Testis (tissue), 2 donors: ENCODE measurements at regions not wholly inside any gene's neighbourhood (a gene's known extent, or its start where the extent isn't known, plus 50 kb on each side); places are given as distances from the start of the nearest gene placed in this dataset.

Experiments
- DNase-seq: peaks from one replicate; pipeline ENCODE4 v3.0.0-alpha.2; 2019
- H3K27ac ChIP-seq, 2 donors: fragments of 200-600 bp; sonication (generic); one replicate each; pipeline ENCODE4 v1.5.1; 2019
- H3K27me3 ChIP-seq: fragments of 200-600 bp; sonication (generic); one replicate; pipeline ENCODE4 v1.5.1; 2019
- H3K36me3 ChIP-seq: fragments of 200-600 bp; sonication (generic); one replicate; pipeline ENCODE4 v1.5.1; 2017; ENCODE audit warnings: low read depth; ENCODE audit errors: missing control alignments
- H3K4me1 ChIP-seq: fragments of 200-600 bp; sonication (generic); one replicate; pipeline ENCODE4 v1.5.1; 2019
- H3K4me3 ChIP-seq, 2 donors: fragments of 200-600 bp; sonication (generic); one replicate each; pipeline ENCODE4 v1.5.1; 2017 to 2019
- H3K9me3 ChIP-seq: fragments of 200-600 bp; sonication (generic); one replicate; pipeline ENCODE4 v1.5.1; 2017
- POLR2A ChIP-seq: fragments of 450-650 bp; IDR thresholded peaks from one replicate; pipeline ENCODE4 v1.6.1; 2017; ENCODE audit warnings: antibody characterized with exemption, mild to moderate bottlenecking, moderate library complexity
- WGBS, 2 donors: methylation state at CpG; one replicate each; pipeline ENCODE4 v1.1.5; 2018; 5-methylcytosine and 5-hydroxymethylcytosine counted together
- intact Hi-C: fragments of 100-400 bp; cut with DNase I; formaldehyde crosslinking; loops from one replicate; pipeline ENCODE4 v1.15.1; 2023; ENCODE audit warnings: low total_unique reads
- TF ChIP-seq, protein P1 (sequence below), 3 experiments: fragments of 450-650 bp in 2 of 3; fragments of 200-600 bp in 1 of 3; sonication (generic) in 1 of 3; IDR thresholded peaks; one replicate each; pipeline ENCODE4 v1.5.1; 2016 to 2019; ENCODE audit warnings: antibody characterized with exemption in 3 of 3, mild to moderate bottlenecking in 2 of 3, moderate library complexity in 1 of 3

DNA sequence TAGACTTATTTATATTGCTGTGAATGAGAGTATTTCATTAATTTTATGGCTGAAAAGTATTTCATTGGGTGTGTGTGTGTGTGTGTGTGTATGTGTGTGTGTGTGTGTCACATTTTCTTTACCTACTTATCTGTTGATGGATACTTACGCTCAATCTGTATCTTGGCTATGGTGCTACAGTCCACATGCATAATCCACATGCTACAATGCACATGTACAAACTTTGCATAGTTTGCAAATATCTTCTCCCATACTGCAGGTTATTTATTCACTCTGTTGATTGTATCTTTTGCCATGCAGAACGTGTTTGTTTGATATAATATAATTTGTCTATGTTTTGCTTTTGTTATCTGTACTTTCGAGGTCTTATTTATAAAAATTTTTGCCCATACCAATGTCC is 167.8 kb downstream of the RAB28 start:
- WGBS, 2 donors: 91 to 93% methylated on average over 3 of the region's 3 CpGs
- no peaks in the 10 kb centered on the region for H3K4me1 ChIP-seq
- no peaks in the 10 kb centered on the region for H3K9me3 ChIP-seq
- TF ChIP-seq POLR2A: no peak
- TF ChIP-seq, protein P1, sequence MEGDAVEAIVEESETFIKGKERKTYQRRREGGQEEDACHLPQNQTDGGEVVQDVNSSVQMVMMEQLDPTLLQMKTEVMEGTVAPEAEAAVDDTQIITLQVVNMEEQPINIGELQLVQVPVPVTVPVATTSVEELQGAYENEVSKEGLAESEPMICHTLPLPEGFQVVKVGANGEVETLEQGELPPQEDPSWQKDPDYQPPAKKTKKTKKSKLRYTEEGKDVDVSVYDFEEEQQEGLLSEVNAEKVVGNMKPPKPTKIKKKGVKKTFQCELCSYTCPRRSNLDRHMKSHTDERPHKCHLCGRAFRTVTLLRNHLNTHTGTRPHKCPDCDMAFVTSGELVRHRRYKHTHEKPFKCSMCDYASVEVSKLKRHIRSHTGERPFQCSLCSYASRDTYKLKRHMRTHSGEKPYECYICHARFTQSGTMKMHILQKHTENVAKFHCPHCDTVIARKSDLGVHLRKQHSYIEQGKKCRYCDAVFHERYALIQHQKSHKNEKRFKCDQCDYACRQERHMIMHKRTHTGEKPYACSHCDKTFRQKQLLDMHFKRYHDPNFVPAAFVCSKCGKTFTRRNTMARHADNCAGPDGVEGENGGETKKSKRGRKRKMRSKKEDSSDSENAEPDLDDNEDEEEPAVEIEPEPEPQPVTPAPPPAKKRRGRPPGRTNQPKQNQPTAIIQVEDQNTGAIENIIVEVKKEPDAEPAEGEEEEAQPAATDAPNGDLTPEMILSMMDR (IDR thresholded peaks at IDR 0.05): no peak
- H3K36me3 ChIP-seq: no peaks in the 10 kb centered on the region
- intact Hi-C loops: no loop called here
- H3K4me3 ChIP-seq: no peak overlapping the region
- no peak overlapping the region for H3K27ac ChIP-seq
- no peak for DNase-seq
- no peaks in the 10 kb centered on the region for H3K27me3 ChIP-seq

DNA sequence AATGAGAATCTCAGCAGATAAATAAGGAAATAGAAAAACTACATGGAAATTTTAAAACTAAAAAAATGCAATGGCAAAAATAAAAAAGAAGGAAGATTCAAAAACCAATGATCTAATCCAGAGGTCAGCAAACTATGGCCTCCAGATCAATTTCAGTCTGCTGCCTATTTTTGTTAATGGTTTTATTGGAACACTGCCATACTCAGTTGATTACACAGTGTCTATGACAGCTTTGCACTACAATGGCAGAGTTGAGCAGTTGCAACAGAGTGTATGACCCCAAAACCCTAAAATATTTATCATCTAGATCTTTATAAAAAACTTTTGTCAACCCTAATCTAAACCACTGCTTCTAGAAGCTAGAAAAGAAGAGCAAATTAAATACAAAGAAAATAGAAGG is 170.3 kb downstream of the RAB28 start:
- TF ChIP-seq, protein P1 (IDR thresholded peaks at IDR 0.05): no peak
- no peak for TF ChIP-seq POLR2A
- Histone ChIP-seq H3K36me3 (no peaks in the 10 kb centered on the region), H3K4me3 (no peak overlapping the region), H3K27me3 (no peaks in the 10 kb centered on the region), H3K4me1 (no peaks in the 10 kb centered on the region), H3K27ac (no peak overlapping the region), H3K9me3 (no peaks in the 10 kb centered on the region)
- DNase-seq: no peak
- intact Hi-C loops: no loop called here

GRCh38 chr4:13312264-13312663 is 171.9 kb downstream of the RAB28 start:
- TF ChIP-seq POLR2A: no peak
- TF ChIP-seq, protein P1 (IDR thresholded peaks at IDR 0.05): no peak
- Histone ChIP-seq H3K4me3 (no peak overlapping the region), H3K4me1 (no peaks in the 10 kb centered on the region), H3K9me3 (no peaks in the 10 kb centered on the region), H3K27me3 (no peaks in the 10 kb centered on the region), H3K36me3 (no peaks in the 10 kb centered on the region), H3K27ac (no peak overlapping the region)
- WGBS, 2 donors: 89 to 90% methylated on average over 1 of the region's 1 CpG
- intact Hi-C loops: no loop called here
- DNase-seq: no peak

- TF ChIP-seq POLR2A: no peak
- TF ChIP-seq, protein P1 (IDR thresholded peaks at IDR 0.05): no peak
- Histone ChIP-seq H3K27me3 (no peaks in the 10 kb centered on the region), H3K36me3 (no peaks in the 10 kb centered on the region), H3K27ac (no peak overlapping the region), H3K9me3 (no peaks in the 10 kb centered on the region), H3K4me1 (no peaks in the 10 kb centered on the region), H3K4me3 (no peak overlapping the region)
- intact Hi-C loops: no loop called here
- no peak for DNase-seq
- 65 to 91% methylated on average over 2 of the region's 2 CpGs for WGBS, 2 donors
Measured at GRCh38 chr4:13309751-13310150, 174.4 kb downstream of the RAB28 start.

DNA sequence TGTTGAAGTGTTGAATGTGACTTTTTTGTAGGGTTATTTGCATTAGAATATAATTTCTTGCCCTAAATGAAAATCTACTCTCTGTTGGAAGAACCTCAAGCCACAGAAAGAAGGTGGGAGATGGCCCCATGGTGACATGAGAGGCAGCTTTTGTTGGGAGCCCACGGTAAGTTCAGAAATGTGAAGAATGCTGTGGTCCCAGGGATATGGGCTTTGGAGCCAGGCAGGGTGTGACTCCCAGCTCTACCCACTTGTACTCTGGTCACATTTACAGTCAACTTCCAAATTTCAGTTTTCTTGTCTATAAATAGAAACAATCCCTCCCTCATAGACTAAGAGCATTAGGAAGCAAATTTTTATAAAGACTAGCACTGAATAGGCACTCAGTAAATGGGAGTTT is 177.8 kb downstream of the RAB28 start:
- Histone ChIP-seq H3K27me3 (no peaks in the 10 kb centered on the region), H3K9me3 (no peaks in the 10 kb centered on the region), H3K36me3 (no peaks in the 10 kb centered on the region), H3K4me1 (no peaks in the 10 kb centered on the region), H3K4me3 (no peak overlapping the region), H3K27ac (no peak overlapping the region)
- 79 to 85% methylated on average over 1 of the region's 1 CpG for WGBS, 2 donors
- no peak for DNase-seq
- intact Hi-C loops: no loop called here
- TF ChIP-seq, protein P1 (IDR thresholded peaks at IDR 0.05): no peak
- TF ChIP-seq POLR2A: no peak
